Brain microvascular endothelial cell (primary cell): ENCODE measurements at regions not wholly inside any gene's neighbourhood (a gene's known extent, or its start where the extent isn't known, plus 50 kb on each side); places are given as distances from the start of the nearest gene placed in this dataset.

ENCODE experiments used
- DNase-seq: peaks from one replicate; pipeline ENCODE4 v3.0.0-alpha.2; 2020
- H3K27ac ChIP-seq: fragments of 250-450 bp; sonication (Bioruptor Pico); 2 replicates; pipeline ENCODE4 v1.5.1; 2020; ENCODE audit warnings: mild to moderate bottlenecking, moderate library complexity
- H3K27me3 ChIP-seq: fragments of 250-450 bp; sonication (Bioruptor Pico); replicated peaks from 2 replicates; pipeline ENCODE4 v1.5.1; 2020; ENCODE audit warnings: mild to moderate bottlenecking
- H3K36me3 ChIP-seq: fragments of 250-450 bp; sonication (Bioruptor Pico); replicated peaks from 2 replicates; pipeline ENCODE4 v1.5.1; 2020; ENCODE audit warnings: mild to moderate bottlenecking
- H3K4me3 ChIP-seq: 2 replicates; pipeline ENCODE4 v1.5.1; 2011; ENCODE audit warnings: low read depth, mild to moderate bottlenecking, control low read depth, low read length, moderate library complexity
- CTCF ChIP-seq: IDR thresholded peaks from 2 replicates; pipeline ENCODE4 v1.5.1; 2011; ENCODE audit warnings: low read depth, mild to moderate bottlenecking, moderate library complexity, low read length, control low read depth, inconsistent platforms; ENCODE audit errors: missing control alignments
- in situ Hi-C: cut with HindIII; loops from 2 replicates; pipeline ENCODE4 v1.10.0; 2017; ENCODE audit warnings: low sequenced_read_pairs, low pct_ligation_motif_present

GRCh38 chr9:80522465-80522864 is 950.7 kb downstream of the TLE4 start:
- Histone ChIP-seq H3K4me3 (no peak overlapping the region), H3K27me3 (no peaks in the 10 kb centered on the region), H3K36me3 (no peaks in the 10 kb centered on the region), H3K27ac (no peak overlapping the region)
- DNase-seq = peak; percentile 0
- TF ChIP-seq CTCF = no peak
- in situ Hi-C loops = no loop called here

- Histone ChIP-seq H3K36me3 (no peaks in the 10 kb centered on the region), H3K4me3 (no peak overlapping the region), H3K27me3 (no peaks in the 10 kb centered on the region), H3K27ac (no peak overlapping the region)
- no peak for DNase-seq
- no peak for TF ChIP-seq CTCF
- in situ Hi-C loops = no loop called here
These were observed 949.4 kb downstream of the TLE4 start for GRCh38 chr9:80521151-80521550.

- Histone ChIP-seq H3K4me3 (no peak overlapping the region), H3K27ac (no peak overlapping the region), H3K36me3 (no peaks in the 10 kb centered on the region), H3K27me3 (no peaks in the 10 kb centered on the region)
- no peak for TF ChIP-seq CTCF
- in situ Hi-C loops = no loop called here
- no peak for DNase-seq
These were observed 948.5 kb downstream of the TLE4 start for GRCh38 chr9:80520231-80520630.

- H3K27ac ChIP-seq = no peak overlapping the region
- no peaks in the 10 kb centered on the region for H3K27me3 ChIP-seq
- in situ Hi-C loops = no loop called here
- no peak overlapping the region for H3K4me3 ChIP-seq
- no peak for TF ChIP-seq CTCF
- no peaks in the 10 kb centered on the region for H3K36me3 ChIP-seq
- no peak for DNase-seq
These were observed 946.7 kb downstream of the TLE4 start for GRCh38 chr9:80518441-80518840.

GRCh38 chr9:80516679-80517078 is 944.9 kb downstream of the TLE4 start:
- Histone ChIP-seq H3K36me3 (no peaks in the 10 kb centered on the region), H3K4me3 (no peak overlapping the region), H3K27me3 (no peaks in the 10 kb centered on the region), H3K27ac (no peak overlapping the region)
- in situ Hi-C loops = no loop called here
- TF ChIP-seq CTCF = no peak
- no peak for DNase-seq

GRCh38 chr9:80509358-80509757 is 937.6 kb downstream of the TLE4 start:
- H3K27ac ChIP-seq = no peak overlapping the region
- in situ Hi-C loops = no loop called here
- no peaks in the 10 kb centered on the region for H3K27me3 ChIP-seq
- no peak for DNase-seq
- H3K36me3 ChIP-seq = no peaks in the 10 kb centered on the region
- H3K4me3 ChIP-seq = no peak overlapping the region
- no peak for TF ChIP-seq CTCF
